Activated naive CD4-positive, alpha-beta T cell treated with anti-CD3 and anti-CD28 coated beads, Interleukin-2, amount 50 U/mL, for 16 hours (primary cell): ENCODE measurements at regions not wholly inside any gene's neighbourhood (a gene's known extent, or its start where the extent isn't known, plus 50 kb on each side); places are given as distances from the start of the nearest gene placed in this dataset.
"Not testable (repeated sequence)": the region's sequence is repeated elsewhere in the genome, so short reads cannot be mapped to it uniquely, and the experiment has no call there.

Experiments used
- DNase-seq: peaks from one replicate; pipeline ENCODE4 v3.0.0-alpha.2; 2020

- DNase-seq: no peak
Measured at GRCh38 chr12:47610686-47611252, 95.1 kb downstream of the RPAP3 start.

GRCh38 chr12:47609806-47610205 lies 96.0 kb downstream of the RPAP3 start:
- DNase-seq: no peak

GRCh38 chr12:47608671-47609070 lies 97.2 kb downstream of the RPAP3 start:
- DNase-seq: not testable (repeated sequence)

GRCh38 chr12:47604221-47604873 lies 101.5 kb downstream of the RPAP3 start:
- DNase-seq: no peak

- no peak for DNase-seq
Measured at GRCh38 chr12:47602949-47603558, 102.8 kb downstream of the RPAP3 start.

GRCh38 chr12:47602325-47602724 lies 103.5 kb downstream of the RPAP3 start:
- DNase-seq: no peak

GRCh38 chr12:47601071-47601470 lies 104.8 kb downstream of the RPAP3 start:
- no peak for DNase-seq

- DNase-seq: no peak
Measured at GRCh38 chr12:47591795-47592194, 114.0 kb downstream of the RPAP3 start.

GRCh38 chr12:47591361-47591791 lies 114.5 kb downstream of the RPAP3 start:
- DNase-seq: no peak

GRCh38 chr12:47590771-47591360 lies 115.0 kb downstream of the RPAP3 start:
- no peak for DNase-seq

GRCh38 chr12:47586952-47587669 lies 118.7 kb downstream of the RPAP3 start:
- no peak for DNase-seq

- DNase-seq: no peak
Measured at GRCh38 chr12:47585507-47585906, 120.3 kb downstream of the RPAP3 start.

- DNase-seq: no peak
Measured at GRCh38 chr12:47578836-47579235, 127.0 kb downstream of the RPAP3 start.

GRCh38 chr12:47577206-47577989 lies 128.4 kb downstream of the RPAP3 start:
- DNase-seq: no peak

- DNase-seq: no peak
Measured at GRCh38 chr12:47576289-47576945, 129.4 kb downstream of the RPAP3 start.

- DNase-seq: no peak
Measured at GRCh38 chr12:47574252-47575021, 131.4 kb downstream of the RPAP3 start.

- DNase-seq: no peak
Measured at GRCh38 chr12:47573146-47573659, 132.6 kb downstream of the RPAP3 start.

GRCh38 chr12:47570151-47570550 lies 135.7 kb downstream of the RPAP3 start:
- DNase-seq: no peak

- no peak for DNase-seq
Measured at GRCh38 chr12:47562201-47562600, 143.6 kb downstream of the RPAP3 start.

- no peak for DNase-seq
Measured at GRCh38 chr12:47561746-47562145, 144.1 kb downstream of the RPAP3 start.

GRCh38 chr12:47560415-47560814 lies 145.4 kb downstream of the RPAP3 start:
- DNase-seq: no peak
